CD4-positive, alpha-beta T cell (primary cell): ENCODE measurements at regions not wholly inside any gene's neighbourhood (a gene's known extent, or its start where the extent isn't known, plus 50 kb on each side); places are given as distances from the start of the nearest gene placed in this dataset.

Experiments
- ATAC-seq: fragments of 200-7000 bp; cut with Tn5 transposase; one replicate; pipeline ENCODE4 v1.10.0; 2022; ENCODE audit warnings: mild to moderate bottlenecking; ENCODE audit not compliant: poor library complexity
- CTCF ChIA-PET: fragments of 350-600 bp; sonication (Branson Sonifier 250); formaldehyde crosslinking; loops from one replicate; lab custom pipeline; 2021; ENCODE audit warnings: antibody characterized with exemption, inconsistent platforms; lab: Charles Lee
- POLR2A ChIA-PET: fragments of 350-600 bp; sonication (Branson Sonifier 250); formaldehyde crosslinking; loops from one replicate; lab custom pipeline; 2021; ENCODE audit warnings: antibody characterized with exemption, inconsistent platforms; lab: Charles Lee
- DNase-seq, 14 experiments: peaks; one replicate each; pipeline ENCODE4 v3.0.0-alpha.2; 2013 to 2020; ENCODE audit warnings: mixed read lengths in 2 of 14
- H3K27ac ChIP-seq, 2 donors: one replicate each; pipeline versions ENCODE4 v1.5.1 to v1.7.0; 2013; ENCODE audit warnings: low read length in 2 of 2, low read depth in 1 of 2, mild to moderate bottlenecking in 1 of 2
- H3K27me3 ChIP-seq, 2 experiments: 1 replicate in 1 of 2; 2 replicates in 1 of 2; pipeline versions ENCODE4 v1.6.1 to v1.7.0; 2013; ENCODE audit warnings: low read length in 2 of 2, control low read depth in 1 of 2, mild to moderate bottlenecking in 1 of 2, moderate library complexity in 1 of 2; ENCODE audit not compliant: insufficient read depth in 2 of 2, control insufficient read depth in 1 of 2
- H3K36me3 ChIP-seq: one replicate; pipeline ENCODE4 v1.6.1; 2013; ENCODE audit warnings: low read length, control low read depth; ENCODE audit not compliant: insufficient read depth
- H3K4me1 ChIP-seq: one replicate; pipeline ENCODE4 v1.6.1; 2013; ENCODE audit warnings: low read length, control low read depth; ENCODE audit not compliant: insufficient read depth
- H3K4me3 ChIP-seq: one replicate; pipeline ENCODE4 v1.5.1; 2013; ENCODE audit warnings: mild to moderate bottlenecking, low read length, moderate library complexity
- H3K9me3 ChIP-seq, 2 experiments: 1 replicate in 1 of 2; 2 replicates in 1 of 2; pipeline versions ENCODE4 v1.6.1 to v1.7.0; 2013; ENCODE audit warnings: low read length in 2 of 2, mild to moderate bottlenecking in 2 of 2, control low read depth in 1 of 2, moderate library complexity in 1 of 2; ENCODE audit not compliant: control insufficient read depth in 1 of 2, insufficient read depth in 1 of 2
- H3K27ac Mint-ChIP-seq: one replicate; pipeline ENCODE4 v1.8.0; 2020; ENCODE audit warnings: mixed read lengths
- H3K27me3 Mint-ChIP-seq: one replicate; pipeline ENCODE4 v1.8.0; 2021; ENCODE audit warnings: mixed read lengths
- H3K36me3 Mint-ChIP-seq: one replicate; pipeline ENCODE4 v1.8.0; 2021; ENCODE audit warnings: low read depth, mixed read lengths
- H3K4me1 Mint-ChIP-seq: one replicate; pipeline ENCODE4 v1.8.0; 2021; ENCODE audit warnings: low read depth, mixed read lengths
- H3K4me3 Mint-ChIP-seq: one replicate; pipeline ENCODE4 v1.8.0; 2020; ENCODE audit warnings: mild to moderate bottlenecking, mixed read lengths
- H3K9me3 Mint-ChIP-seq: one replicate; pipeline ENCODE4 v1.8.0; 2020; ENCODE audit warnings: mixed read lengths
- CTCF ChIP-seq: fragments of 200-600 bp; IDR thresholded peaks from one replicate; pipeline ENCODE4 v1.8.0; 2022; ENCODE audit warnings: antibody characterized with exemption, mild to moderate bottlenecking
- intact Hi-C, 2 experiments: fragments of 100-400 bp; cut with DNase I in 1 of 2; cut with micrococcal nuclease in 1 of 2; formaldehyde crosslinking; loops; one replicate each; pipeline versions ENCODE4 v1.15.1 to v1.9.0; 2023 to 2025; cut with DNase I, micrococcal nuclease

DNA sequence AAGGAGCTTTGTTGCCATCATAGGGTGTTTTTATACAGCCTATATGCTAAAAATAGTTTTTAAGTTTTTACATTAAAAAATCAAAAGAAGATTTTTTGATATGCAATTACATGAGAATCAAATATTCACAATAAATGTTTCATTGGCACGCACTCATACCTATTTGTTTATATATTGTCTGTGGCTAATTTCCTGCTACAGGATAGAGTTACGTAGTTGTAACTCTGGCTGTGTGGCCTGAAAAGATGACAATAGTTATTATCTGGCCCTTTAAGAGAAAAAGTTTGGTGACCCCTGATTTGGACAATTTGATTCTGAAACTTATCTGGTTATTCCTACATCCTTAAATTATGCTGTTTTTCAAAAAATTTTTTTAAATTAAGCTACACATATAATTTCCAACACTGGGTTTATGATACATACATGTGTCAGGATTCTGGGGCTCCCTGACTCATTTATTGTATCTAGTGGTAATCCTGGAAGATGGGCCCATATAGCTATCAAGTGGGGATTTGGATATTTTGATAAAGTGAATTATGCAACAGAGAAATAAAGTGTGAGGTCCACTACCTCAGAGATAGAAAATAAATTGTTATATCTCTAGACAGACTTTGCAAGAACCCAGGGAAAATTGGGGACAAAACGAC lies 370.2 kb upstream of the LYPLAL1 start:
- Histone ChIP-seq H3K27ac (no peak overlapping the region), H3K4me1 (no peaks in the 10 kb centered on the region), H3K4me3 (no peak overlapping the region), H3K27me3 (no peaks in the 10 kb centered on the region), H3K36me3 (no peaks in the 10 kb centered on the region), H3K9me3 (no peaks in the 10 kb centered on the region)
- CTCF ChIA-PET, result no interaction called here
- TF ChIP-seq CTCF, result no peak
- POLR2A ChIA-PET, result no interaction called here
- Mint-ChIP-seq H3K4me1 (no peaks in the 10 kb centered on the region), H3K36me3 (no peaks in the 10 kb centered on the region), H3K9me3 (peaks cover 6% of the 10 kb centered on the region), H3K4me3 (no peak overlapping the region), H3K27ac (no peak overlapping the region), H3K27me3 (no peaks in the 10 kb centered on the region)
- no peak for ATAC-seq
- intact Hi-C loops, result no loop called here
- no peak for DNase-seq

DNA sequence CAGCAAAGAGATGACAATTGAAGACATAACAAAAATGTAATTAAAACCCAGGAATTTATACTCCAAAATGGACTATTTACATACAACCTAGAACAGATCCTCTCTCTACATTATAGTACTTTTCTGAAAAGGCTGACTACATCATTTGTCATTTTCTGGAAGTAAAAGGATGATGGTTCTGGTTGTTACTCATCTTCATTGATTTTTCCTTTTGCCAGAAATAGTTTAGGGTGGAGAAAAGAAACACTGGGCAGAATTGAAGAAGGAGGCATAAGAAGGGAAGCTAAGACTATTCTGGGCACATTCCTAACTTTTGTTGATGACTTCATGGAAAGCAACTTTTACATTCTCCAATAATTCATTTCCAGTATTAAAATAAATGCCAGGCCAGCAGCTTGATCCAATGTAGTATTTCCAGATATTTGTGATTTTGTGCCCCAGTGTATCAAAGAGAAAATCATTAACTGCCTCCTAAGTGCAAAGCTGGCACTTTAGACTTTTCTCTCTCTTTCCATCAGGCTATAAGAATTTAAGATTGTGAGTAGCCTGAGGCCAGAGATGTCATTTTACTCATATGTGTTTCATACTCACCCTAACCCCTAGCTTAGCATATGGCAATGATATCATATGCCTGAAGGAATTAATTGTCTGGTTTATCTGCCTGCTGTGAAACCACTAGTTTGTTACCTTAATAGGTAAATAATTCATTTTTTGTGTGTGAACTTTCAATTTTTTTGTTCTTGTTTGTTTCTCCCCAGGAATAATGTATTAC lies 369.5 kb upstream of the LYPLAL1 start:
- H3K36me3 Mint-ChIP-seq, result no peaks in the 10 kb centered on the region
- Histone ChIP-seq H3K4me1 (no peaks in the 10 kb centered on the region), H3K9me3 (no peaks in the 10 kb centered on the region), H3K27ac (no peak overlapping the region), H3K27me3 (no peaks in the 10 kb centered on the region), H3K36me3 (no peaks in the 10 kb centered on the region), H3K4me3 (no peak overlapping the region)
- no peak for DNase-seq
- ChIA-PET CTCF (no interaction called here), POLR2A (no interaction called here)
- no peak for ATAC-seq
- H3K27ac Mint-ChIP-seq, result no peak overlapping the region
- intact Hi-C loops, result no loop called here
- no peak for TF ChIP-seq CTCF
- H3K9me3 Mint-ChIP-seq, result peaks cover 7% of the 10 kb centered on the region
- no peaks in the 10 kb centered on the region for H3K4me1 Mint-ChIP-seq
- no peaks in the 10 kb centered on the region for H3K27me3 Mint-ChIP-seq
- no peak overlapping the region for H3K4me3 Mint-ChIP-seq

- no peak for ATAC-seq
- H3K4me3 ChIP-seq, result no peak overlapping the region
Observed at GRCh38 chr1:218809061-218809460, 364.6 kb upstream of the LYPLAL1 start.

More at GRCh38 chr1:218809061-218809460, 364.6 kb upstream of the LYPLAL1 start:
- no peak overlapping the region for H3K27ac ChIP-seq
- H3K4me1 ChIP-seq, result no peaks in the 10 kb centered on the region
- no peak for TF ChIP-seq CTCF
- Mint-ChIP-seq H3K4me1 (no peaks in the 10 kb centered on the region), H3K27me3 (no peaks in the 10 kb centered on the region), H3K9me3 (peaks cover 5% of the 10 kb centered on the region), H3K36me3 (no peaks in the 10 kb centered on the region), H3K4me3 (no peak overlapping the region), H3K27ac (no peak overlapping the region)
- DNase-seq, result no peak
- no peaks in the 10 kb centered on the region for H3K36me3 ChIP-seq
- no peaks in the 10 kb centered on the region for H3K9me3 ChIP-seq
- intact Hi-C loops, result no loop called here
- ChIA-PET POLR2A (no interaction called here), CTCF (no interaction called here)
- no peaks in the 10 kb centered on the region for H3K27me3 ChIP-seq
